ENCODE measurements at regions not wholly inside any gene's neighbourhood (a gene's known extent, or its start where the extent isn't known, plus 50 kb on each side); places are given as distances from the start of the nearest gene placed in this dataset.
"Not testable (repeated sequence)": the region's sequence is repeated elsewhere in the genome, so short reads cannot be mapped to it uniquely, and the experiment has no call there.

DNA sequence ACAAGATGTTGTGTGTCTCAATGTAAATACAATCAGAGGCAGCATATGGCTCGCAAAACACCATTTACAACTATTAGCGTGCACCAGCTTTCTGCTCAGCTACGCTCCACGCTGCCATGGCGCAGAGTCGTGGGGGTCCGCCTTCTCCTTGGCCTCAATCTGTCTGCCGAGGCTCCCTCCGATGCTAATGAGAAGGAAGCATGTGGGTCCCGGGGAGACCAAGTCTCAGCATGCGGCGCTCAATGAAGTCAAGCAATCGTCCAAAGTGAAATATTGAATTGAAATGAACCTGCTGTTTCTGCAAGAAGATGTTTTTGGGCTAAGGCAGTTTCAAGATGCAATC, 228.9 kb downstream of the TOMM20 start:
- in situ Hi-C loops (cut with HindIII; ENCODE audit: low pct_unique_long_range_greater_than_20kb, low sequenced_read_pairs) = no loop called here
- no peak for DNase-seq (ENCODE audit: low read depth in 1 of 2, low spot score in 1 of 2)
- TF ChIP-seq JUND (IDR thresholded peaks at IDR 0.05; ENCODE audit: low read depth) = no peak

- no peak for TF ChIP-seq JUND (IDR thresholded peaks at IDR 0.05; ENCODE audit: low read depth)
- in situ Hi-C loops (cut with HindIII; ENCODE audit: low pct_unique_long_range_greater_than_20kb, low sequenced_read_pairs) = no loop called here
- DNase-seq (ENCODE audit: low read depth in 1 of 2, low spot score in 1 of 2) = peak in 1 of 2 experiments; percentile 71
These were observed 229.5 kb downstream of the TOMM20 start for GRCh38 chr1:234899041-234899729.

- in situ Hi-C loops (cut with HindIII; ENCODE audit: low pct_unique_long_range_greater_than_20kb, low sequenced_read_pairs) = no loop called here
- DNase-seq (ENCODE audit: low read depth in 1 of 2, low spot score in 1 of 2) = no peak
- TF ChIP-seq JUND (IDR thresholded peaks at IDR 0.05; ENCODE audit: low read depth) = no peak
These were observed 230.1 kb downstream of the TOMM20 start for GRCh38 chr1:234898455-234899033.

GRCh38 chr1:234897754-234898454, 230.7 kb downstream of the TOMM20 start:
- no peak for TF ChIP-seq JUND (IDR thresholded peaks at IDR 0.05; ENCODE audit: low read depth)
- in situ Hi-C loops (cut with HindIII; ENCODE audit: low pct_unique_long_range_greater_than_20kb, low sequenced_read_pairs) = no loop called here
- DNase-seq (ENCODE audit: low read depth in 1 of 2, low spot score in 1 of 2) = no peak

- no peak for TF ChIP-seq JUND (IDR thresholded peaks at IDR 0.05; ENCODE audit: low read depth)
- in situ Hi-C loops (cut with HindIII; ENCODE audit: low pct_unique_long_range_greater_than_20kb, low sequenced_read_pairs) = no loop called here
- DNase-seq (ENCODE audit: low read depth in 1 of 2, low spot score in 1 of 2) = no peak
These were observed 231.3 kb downstream of the TOMM20 start for GRCh38 chr1:234897390-234897749.

DNA sequence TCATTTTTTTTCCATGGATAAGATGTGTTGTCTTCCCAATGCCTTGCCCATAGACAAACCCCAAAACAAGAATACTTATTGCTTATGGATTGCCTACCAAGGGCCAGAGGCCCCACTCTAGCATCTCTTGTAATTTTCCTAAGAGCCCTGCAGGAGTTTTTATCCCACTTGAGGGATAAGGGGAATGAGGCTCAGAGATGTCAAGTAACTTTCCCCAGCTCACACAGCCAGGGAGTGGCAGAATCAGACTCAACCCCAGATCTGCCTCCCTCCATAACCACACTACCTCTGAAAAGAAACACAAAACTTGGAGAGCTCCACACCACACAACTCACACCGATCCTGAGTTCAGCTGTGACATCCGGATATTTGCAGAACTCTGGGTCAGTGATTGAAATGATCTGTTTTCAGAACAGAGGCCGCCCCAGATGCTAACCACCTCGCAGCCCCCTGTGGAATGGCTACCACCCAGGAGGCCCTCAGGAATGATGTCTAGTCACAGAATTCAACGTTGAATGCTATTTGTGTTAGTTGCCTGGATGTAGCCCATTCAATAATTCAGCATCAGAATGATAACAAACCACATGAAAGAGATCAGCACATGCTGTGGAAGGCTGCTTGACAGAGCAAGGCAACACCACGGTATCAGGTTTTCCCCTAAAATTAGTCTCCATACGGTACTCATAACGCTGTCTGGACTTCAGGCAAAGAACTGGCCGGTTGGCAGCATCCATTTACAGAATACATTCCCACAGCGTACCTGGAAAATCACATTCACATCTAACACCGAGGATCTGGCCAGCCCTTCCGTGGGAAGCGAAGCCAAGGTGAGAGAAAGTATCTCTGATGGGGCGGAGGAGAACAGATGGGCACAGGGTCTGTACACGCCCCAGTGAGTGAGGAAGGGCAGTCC, 231.9 kb downstream of the TOMM20 start:
- no peak for DNase-seq (ENCODE audit: low read depth in 1 of 2, low spot score in 1 of 2)
- no peak for TF ChIP-seq JUND (IDR thresholded peaks at IDR 0.05; ENCODE audit: low read depth)
- in situ Hi-C loops (cut with HindIII; ENCODE audit: low pct_unique_long_range_greater_than_20kb, low sequenced_read_pairs) = no loop called here

GRCh38 chr1:234893725-234894630, 234.7 kb downstream of the TOMM20 start:
- no peak for TF ChIP-seq JUND (IDR thresholded peaks at IDR 0.05; ENCODE audit: low read depth)
- in situ Hi-C loops (cut with HindIII; ENCODE audit: low pct_unique_long_range_greater_than_20kb, low sequenced_read_pairs) = no loop called here
- DNase-seq (ENCODE audit: low read depth in 1 of 2, low spot score in 1 of 2) = peak in 1 of 2 experiments; percentile 93

DNA sequence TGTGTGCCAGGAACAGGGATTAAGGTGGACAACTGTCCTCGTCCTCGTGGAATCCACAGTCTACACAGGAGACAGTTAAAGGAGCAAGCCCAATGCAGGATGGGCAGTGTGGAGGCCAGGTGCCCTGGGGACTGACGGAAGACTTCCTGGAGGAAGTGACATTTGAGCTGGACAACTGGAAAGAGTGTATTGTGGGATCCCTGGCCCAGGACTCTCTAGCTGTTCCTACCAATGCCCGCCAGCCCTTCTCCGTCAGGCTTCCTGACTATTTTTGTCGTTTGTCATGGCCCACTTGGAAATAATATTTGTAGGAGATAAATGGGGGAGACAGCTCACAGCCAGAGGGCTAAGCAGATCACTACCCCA, 235.3 kb downstream of the TOMM20 start:
- in situ Hi-C loops (cut with HindIII; ENCODE audit: low pct_unique_long_range_greater_than_20kb, low sequenced_read_pairs) = no loop called here
- peak in 1 of 2 experiments; percentile 28 for DNase-seq (ENCODE audit: low read depth in 1 of 2, low spot score in 1 of 2)

GRCh38 chr1:234892642-234893041, 236.0 kb downstream of the TOMM20 start:
- DNase-seq (ENCODE audit: low read depth in 1 of 2, low spot score in 1 of 2) = no peak
- TF ChIP-seq JUND (IDR thresholded peaks at IDR 0.05; ENCODE audit: low read depth) = no peak
- in situ Hi-C loops (cut with HindIII; ENCODE audit: low pct_unique_long_range_greater_than_20kb, low sequenced_read_pairs) = no loop called here

More for the DNA sequence above, 235.3 kb downstream of the TOMM20 start:
- no peak for TF ChIP-seq JUND (IDR thresholded peaks at IDR 0.05; ENCODE audit: low read depth)

GRCh38 chr1:234891427-234891826, 237.2 kb downstream of the TOMM20 start:
- no peak for TF ChIP-seq JUND (IDR thresholded peaks at IDR 0.05; ENCODE audit: low read depth)
- in situ Hi-C loops (cut with HindIII; ENCODE audit: low pct_unique_long_range_greater_than_20kb, low sequenced_read_pairs) = no loop called here
- peak in 1 of 2 experiments; percentile 39 for DNase-seq (ENCODE audit: low read depth in 1 of 2, low spot score in 1 of 2)

DNA sequence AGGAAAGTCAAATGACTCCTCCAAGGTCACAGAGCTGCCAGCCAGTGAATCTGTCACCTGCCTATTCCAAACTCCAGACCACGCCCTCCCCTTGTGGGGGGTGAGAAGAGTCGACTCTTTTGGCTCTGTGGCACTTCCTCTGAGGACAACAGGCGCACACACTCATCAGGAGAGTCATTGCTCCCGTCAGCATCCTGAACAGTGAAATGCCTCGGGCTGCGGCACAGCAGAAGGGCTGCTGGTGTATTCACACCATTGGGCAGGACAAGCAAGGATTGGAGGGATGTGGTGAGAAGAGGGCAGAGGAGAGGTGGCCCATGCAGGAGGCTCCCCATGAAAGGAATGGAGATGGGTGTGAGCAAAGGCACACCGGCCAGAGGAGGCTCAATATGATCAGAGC, 239.0 kb downstream of the TOMM20 start:
- DNase-seq (ENCODE audit: low read depth in 1 of 2, low spot score in 1 of 2) = no peak
- in situ Hi-C loops (cut with HindIII; ENCODE audit: low pct_unique_long_range_greater_than_20kb, low sequenced_read_pairs) = no loop called here
- no peak for TF ChIP-seq JUND (IDR thresholded peaks at IDR 0.05; ENCODE audit: low read depth)

DNA sequence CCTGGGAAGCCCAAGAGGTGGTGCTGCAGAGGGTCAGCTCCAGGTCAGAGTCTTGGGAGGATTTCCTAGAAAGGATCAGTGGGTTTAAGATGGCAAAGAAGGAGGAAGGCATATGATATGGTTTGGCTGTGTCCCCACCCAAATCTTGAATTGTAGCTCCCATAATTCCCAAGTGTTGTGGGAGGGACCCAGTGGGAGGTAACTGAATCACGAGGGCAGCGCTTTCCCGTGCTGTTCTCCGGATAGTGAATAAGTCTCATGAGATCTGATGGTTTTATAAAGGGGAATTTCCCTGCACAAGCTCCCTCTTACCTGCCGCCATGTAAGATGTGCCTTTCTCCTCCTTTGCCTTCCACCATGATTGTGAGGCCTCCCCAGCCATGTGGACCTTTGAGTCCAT, 240.4 kb downstream of the TOMM20 start:
- DNase-seq (ENCODE audit: low read depth in 1 of 2, low spot score in 1 of 2); in situ Hi-C loops (cut with HindIII; ENCODE audit: low pct_unique_long_range_greater_than_20kb, low sequenced_read_pairs): not testable (repeated sequence)
